Keratinocyte (primary cell): ENCODE measurements at regions not wholly inside any gene's neighbourhood (a gene's known extent, or its start where the extent isn't known, plus 50 kb on each side); places are given as distances from the start of the nearest gene placed in this dataset.

ENCODE experiments used
- DNase-seq: peaks from one replicate; pipeline ENCODE4 v3.0.0-alpha.2; 2011; ENCODE audit warnings: low read depth, missing footprints, low spot score
- FAIRE-seq: peaks from 2 replicates; lab custom pipeline; 2011; peaks lifted over from hg19 to GRCh38; lab: Jason Lieb, UNC
- H2AFZ ChIP-seq: 2 replicates; pipeline ENCODE4 v1.6.0; 2012; ENCODE audit warnings: low read length, control low read depth, inconsistent platforms; ENCODE audit not compliant: control insufficient read depth
- H3K27ac ChIP-seq: 2 replicates; pipeline ENCODE4 v1.5.1; 2011; ENCODE audit warnings: low read length; ENCODE audit not compliant: control insufficient read depth, insufficient read depth
- H3K27me3 ChIP-seq: 3 replicates; pipeline ENCODE4 v1.6.0; 2011; ENCODE audit warnings: low read length; ENCODE audit not compliant: control insufficient read depth, insufficient read depth; ENCODE audit errors: extremely low read depth
- H3K36me3 ChIP-seq, 2 experiments: 2 replicates in 1 of 2; 3 replicates in 1 of 2; pipeline ENCODE4 v1.5.1; 2011; ENCODE audit warnings: low read length in 2 of 2, mild to moderate bottlenecking in 1 of 2; ENCODE audit not compliant: control insufficient read depth in 2 of 2, insufficient read depth in 2 of 2; ENCODE audit errors: extremely low read depth in 1 of 2
- H3K4me1 ChIP-seq: 3 replicates; pipeline ENCODE4 v1.5.1; 2011; ENCODE audit warnings: low read length; ENCODE audit not compliant: control insufficient read depth, insufficient read depth; ENCODE audit errors: extremely low read depth
- H3K4me2 ChIP-seq: 3 replicates; pipeline ENCODE4 v1.6.0; 2011; ENCODE audit warnings: low read depth, low read length; ENCODE audit not compliant: control insufficient read depth, insufficient read depth; ENCODE audit errors: extremely low read depth
- H3K4me3 ChIP-seq, 3 experiments: fragments of 200-600 bp in 1 of 3; sonication (generic) in 1 of 3; 2 replicates in 2 of 3; 3 replicates in 1 of 3; pipeline ENCODE4 v1.5.1; 2011 to 2016; ENCODE audit warnings: low read length in 3 of 3, mild to moderate bottlenecking in 3 of 3, control low read depth in 2 of 3, inconsistent platforms in 1 of 3, low read depth in 1 of 3, mixed read lengths in 1 of 3, mixed run types in 1 of 3, moderate library complexity in 1 of 3; ENCODE audit not compliant: control insufficient read depth in 2 of 3, insufficient read depth in 2 of 3; ENCODE audit errors: extremely low read depth in 1 of 3
- H3K79me2 ChIP-seq: 2 replicates; pipeline ENCODE4 v1.6.0; 2012; ENCODE audit warnings: low read length; ENCODE audit not compliant: control insufficient read depth, insufficient read depth
- H3K9ac ChIP-seq: 3 replicates; pipeline ENCODE4 v1.6.0; 2011; ENCODE audit warnings: low read length; ENCODE audit not compliant: control insufficient read depth, insufficient read depth; ENCODE audit errors: extremely low read depth
- H3K9me1 ChIP-seq: 3 replicates; pipeline ENCODE4 v1.6.0; 2011; ENCODE audit warnings: low read length; ENCODE audit not compliant: control insufficient read depth, insufficient read depth; ENCODE audit errors: extremely low read depth
- H3K9me3 ChIP-seq: 2 replicates; pipeline ENCODE4 v1.5.1; 2012; ENCODE audit warnings: low read depth, low read length; ENCODE audit not compliant: control insufficient read depth
- H4K20me1 ChIP-seq: 3 replicates; pipeline ENCODE4 v1.6.0; 2011; ENCODE audit warnings: low read length; ENCODE audit not compliant: control insufficient read depth, insufficient read depth; ENCODE audit errors: extremely low read depth
- CTCF ChIP-seq, 3 experiments: IDR thresholded peaks in 1 of 3; conservative IDR thresholded peaks in 1 of 3; optimal IDR thresholded peaks in 1 of 3; 2 replicates in 2 of 3; 3 replicates in 1 of 3; pipeline versions ENCODE3 to v1.5.1; 2011; ENCODE audit warnings: low read length in 3 of 3, mild to moderate bottlenecking in 3 of 3, moderate library complexity in 2 of 3, control low read depth in 1 of 3, inconsistent platforms in 1 of 3; ENCODE audit not compliant: insufficient read depth in 2 of 3; ENCODE audit errors: extremely low read depth in 1 of 3
- EZH2 ChIP-seq: IDR thresholded peaks from one replicate; pipeline ENCODE4 v1.6.1; 2012; ENCODE audit warnings: inconsistent platforms, mild to moderate bottlenecking, low read length, moderate library complexity
- dilution Hi-C: fragments of 300-500 bp; cut with MboI; formaldehyde crosslinking; loops from one replicate; pipeline ENCODE4 v1.7.0; 2020; ENCODE audit warnings: low sequenced_read_pairs; ENCODE audit not compliant: extremely low pct_ligation_motif_present

- Histone ChIP-seq H3K9ac (no peak overlapping the region), H3K9me1 (no peaks in the 10 kb centered on the region), H3K79me2 (no peaks in the 10 kb centered on the region), H3K9me3 (no peaks in the 10 kb centered on the region), H3K4me2 (no peak overlapping the region), H3K4me1 (no peaks in the 10 kb centered on the region), H4K20me1 (no peaks in the 10 kb centered on the region), H3K27ac (no peak overlapping the region), H3K27me3 (no peaks in the 10 kb centered on the region), H3K36me3 (no peaks in the 10 kb centered on the region), H3K4me3 (no peak overlapping the region), H2AFZ (no peak overlapping the region)
- DNase-seq (no peak), FAIRE-seq (no peak)
- dilution Hi-C loops = no loop called here
- no peak for TF ChIP-seq EZH2
- no peak for TF ChIP-seq CTCF (optimal IDR thresholded peaks at IDR 0.05 in 1 of 3, IDR thresholded peaks at IDR 0.05 in 1 of 3, conservative IDR thresholded peaks at IDR 0.05 in 1 of 3; ENCODE audit: extremely low read depth in 1 of 3, insufficient read depth in 2 of 3, low read length in 3 of 3)
These were observed 311.7 kb downstream of the YTHDC2 start for GRCh38 chr5:113825176-113825575.

- Histone ChIP-seq H3K79me2 (no peaks in the 10 kb centered on the region), H4K20me1 (no peaks in the 10 kb centered on the region), H3K27me3 (no peaks in the 10 kb centered on the region), H3K9me1 (no peaks in the 10 kb centered on the region), H3K4me1 (no peaks in the 10 kb centered on the region), H2AFZ (no peak overlapping the region), H3K9me3 (no peaks in the 10 kb centered on the region), H3K9ac (no peak overlapping the region), H3K4me3 (no peak overlapping the region), H3K36me3 (no peaks in the 10 kb centered on the region), H3K27ac (no peak overlapping the region), H3K4me2 (no peak overlapping the region)
- no peak for TF ChIP-seq EZH2
- TF ChIP-seq CTCF (optimal IDR thresholded peaks at IDR 0.05 in 1 of 3, IDR thresholded peaks at IDR 0.05 in 1 of 3, conservative IDR thresholded peaks at IDR 0.05 in 1 of 3; ENCODE audit: extremely low read depth in 1 of 3, insufficient read depth in 2 of 3, low read length in 3 of 3) = no peak
- DNase-seq (no peak), FAIRE-seq (no peak)
- dilution Hi-C loops = no loop called here
These were observed 333.4 kb downstream of the YTHDC2 start for GRCh38 chr5:113846941-113847340.
